SK-N-SH (cell line): ENCODE measurements at regions not wholly inside any gene's neighbourhood (a gene's known extent, or its start where the extent isn't known, plus 50 kb on each side); places are given as distances from the start of the nearest gene placed in this dataset.
A peak's percentile ranks its signal among the peaks of the same experiment; 100 is the strongest.

Experiments used
- CTCF ChIA-PET: fragments of 300-600, 350-600 bp; formaldehyde crosslinking; extraction: SDS; loops from one replicate; lab custom pipeline; 2021; lab: Yijun Ruan, JAX
- POLR2A ChIA-PET: fragments of 350-600 bp; sonication (Branson Sonifier 250); formaldehyde crosslinking; extraction: SDS; loops from one replicate; lab custom pipeline; 2020; ENCODE audit warnings: antibody characterized with exemption, inconsistent platforms; lab: Yijun Ruan, JAX
- DNase-seq: peaks from one replicate; pipeline ENCODE4 v3.0.0; 2012
- H2AFZ ChIP-seq: fragments of 200-600 bp; sonication (generic); 2 replicates; pipeline ENCODE4 v1.8.1; 2016; ENCODE audit warnings: antibody characterized with exemption, mild to moderate bottlenecking, low read depth
- H3F3A ChIP-seq: fragments of 200-600 bp; sonication (generic); replicated peaks from 2 replicates; pipeline ENCODE3; 2016; ENCODE audit warnings: antibody characterized with exemption, mild to moderate bottlenecking; ENCODE audit not compliant: insufficient read depth
- H3K27ac ChIP-seq, 2 experiments: fragments of 200-500 bp in 1 of 2; fragments of 200-600 bp in 1 of 2; sonication (Bioruptor generic) in 1 of 2; sonication (generic), shearing (Covaris generic) in 1 of 2; 2 replicates each; pipeline versions ENCODE4 v1.5.1 to v1.6.1; 2014 to 2016; ENCODE audit warnings: low read depth in 2 of 2, inconsistent platforms in 1 of 2, low read length in 1 of 2, mild to moderate bottlenecking in 1 of 2, mixed read lengths in 1 of 2
- H3K27me3 ChIP-seq: fragments of 200-600 bp; sonication (generic), shearing (Covaris generic); 2 replicates; pipeline ENCODE4 v1.6.1; 2016; ENCODE audit warnings: mixed run types; ENCODE audit not compliant: insufficient read depth
- H3K36me3 ChIP-seq, 2 experiments: fragments of 200-500 bp in 1 of 2; fragments of 200-600 bp in 1 of 2; sonication (Bioruptor generic) in 1 of 2; sonication (generic) in 1 of 2; replicated peaks in 1 of 2; 2 replicates each; pipeline versions ENCODE3 to v1.5.1; 2014 to 2016; ENCODE audit warnings: low read length in 1 of 2, mild to moderate bottlenecking in 1 of 2; ENCODE audit not compliant: insufficient read depth in 2 of 2, control insufficient read depth in 1 of 2
- H3K4me1 ChIP-seq, 2 experiments: fragments of 200-500 bp in 1 of 2; fragments of 200-600 bp in 1 of 2; sonication (Bioruptor generic) in 1 of 2; sonication (generic), shearing (Covaris generic) in 1 of 2; 2 replicates each; pipeline versions ENCODE4 v1.5.1 to v1.6.1; 2014 to 2016; ENCODE audit warnings: low read depth in 1 of 2, low read length in 1 of 2, mixed run types in 1 of 2; ENCODE audit not compliant: insufficient read depth in 2 of 2, control insufficient read depth in 1 of 2
- H3K4me2 ChIP-seq: fragments of 200-600 bp; sonication (generic), shearing (Covaris generic); 2 replicates; pipeline ENCODE4 v1.6.1; 2017; ENCODE audit warnings: mixed run types
- H3K4me3 ChIP-seq, 2 experiments: fragments of 200-500 bp in 1 of 2; fragments of 200-600 bp in 1 of 2; sonication (Bioruptor generic) in 1 of 2; sonication (generic), shearing (Covaris generic) in 1 of 2; 2 replicates each; pipeline versions ENCODE4 v1.5.1 to v1.8.1; 2014 to 2016; ENCODE audit warnings: low read depth in 2 of 2, inconsistent platforms in 1 of 2, low read length in 1 of 2, mild to moderate bottlenecking in 1 of 2, mixed read lengths in 1 of 2, moderate library complexity in 1 of 2
- H3K79me2 ChIP-seq: fragments of 200-600 bp; sonication (generic); 2 replicates; pipeline ENCODE4 v1.8.1; 2017; ENCODE audit warnings: mild to moderate bottlenecking; ENCODE audit not compliant: insufficient read depth
- H3K9ac ChIP-seq: fragments of 200-600 bp; sonication (generic); 2 replicates; pipeline ENCODE4 v1.6.1; 2017; ENCODE audit warnings: mixed run types
- H3K9me2 ChIP-seq: fragments of 200-600 bp; sonication (generic); 2 replicates; pipeline ENCODE4 v1.6.1; 2017; ENCODE audit warnings: mixed run types
- H3K9me3 ChIP-seq: fragments of 200-600 bp; sonication (generic); 2 replicates; pipeline ENCODE4 v1.6.1; 2017; ENCODE audit warnings: mixed run types, mild to moderate bottlenecking, moderate library complexity
- H4K20me1 ChIP-seq: fragments of 200-600 bp; sonication (generic); 2 replicates; pipeline ENCODE4 v1.6.1; 2017; ENCODE audit warnings: mild to moderate bottlenecking, mixed run types; ENCODE audit not compliant: insufficient read depth
- CHD2 ChIP-seq: fragments of 150-350 bp; IDR thresholded peaks from 2 replicates; pipeline ENCODE4 v1.6.1; 2018; ENCODE audit warnings: low read length; ENCODE audit not compliant: partially characterized antibody
- ELF1 ChIP-seq: IDR thresholded peaks from 2 replicates; pipeline ENCODE4 v1.4.0; 2012
- EP300 ChIP-seq, 2 experiments: IDR thresholded peaks; 2 replicates each; pipeline versions ENCODE4 v1.4.0 to v1.6.1; 2012; ENCODE audit warnings: borderline replicate concordance in 1 of 2, low read depth in 1 of 2, low read length in 1 of 2
- FOXJ3 ChIP-seq: sonication (generic); formaldehyde crosslinking; IDR thresholded peaks from 2 replicates; pipeline ENCODE4 v1.5.1; 2020; ENCODE audit warnings: mild to moderate bottlenecking, missing genetic modification reagents
- GABPA ChIP-seq: IDR thresholded peaks from 2 replicates; pipeline ENCODE4 v1.4.0; 2012; ENCODE audit warnings: low read depth, mild to moderate bottlenecking
- MAX ChIP-seq: IDR thresholded peaks from 2 replicates; pipeline ENCODE4 v1.4.0; 2012; ENCODE audit warnings: low read depth
- MEF2A ChIP-seq: IDR thresholded peaks from 2 replicates; pipeline ENCODE4 v1.4.0; 2012; ENCODE audit warnings: low read depth, borderline replicate concordance
- NRF1 ChIP-seq: IDR thresholded peaks from 2 replicates; pipeline ENCODE4 v1.6.1; 2012; ENCODE audit warnings: low read depth, mild to moderate bottlenecking, low read length
- PBX3 ChIP-seq: IDR thresholded peaks from 2 replicates; pipeline ENCODE4; 2012
- SMC3 ChIP-seq: IDR thresholded peaks from 2 replicates; pipeline ENCODE4 v1.6.1; 2012; ENCODE audit warnings: low read depth, low read length, improper control_type of control experiment
- TAF1 ChIP-seq: IDR thresholded peaks from 2 replicates; pipeline ENCODE4 v1.6.1; 2012; ENCODE audit warnings: low read depth, mild to moderate bottlenecking, low read length, moderate library complexity, borderline replicate concordance
- TEAD4 ChIP-seq: IDR thresholded peaks from 2 replicates; pipeline ENCODE4 v1.4.0; 2012; ENCODE audit warnings: mild to moderate bottlenecking, borderline replicate concordance; ENCODE audit not compliant: insufficient read depth
- USF1 ChIP-seq: IDR thresholded peaks from 2 replicates; pipeline ENCODE4 v1.4.0; 2012; ENCODE audit warnings: low read depth, borderline replicate concordance
- ZBTB33 ChIP-seq: IDR thresholded peaks from 2 replicates; pipeline ENCODE4 v1.4.0; 2012; ENCODE audit warnings: low read depth, borderline replicate concordance
- WGBS: methylation state at CpG from one replicate; pipeline ENCODE4 v1.1.6; 2017; ENCODE audit warnings: low lambda C conversion rate; 5-methylcytosine and 5-hydroxymethylcytosine counted together

GRCh38 chr4:135283934-135284333 is 1082.3 kb upstream of the PABPC4L start:
- POLR2A ChIA-PET, result no interaction called here
- no peaks in the 10 kb centered on the region for H3K9me2 ChIP-seq

GRCh38 chr4:135282676-135283075 is 1081.1 kb upstream of the PABPC4L start:
- TF ChIP-seq FOXJ3 (CRISPR knock-in tag) (no peak), USF1 (no peak), TAF1 (no peak), NRF1 (no peak)
- Histone ChIP-seq H3F3A (no peaks in the 10 kb centered on the region), H3K36me3 (no peaks in the 10 kb centered on the region), H3K9me2 (no peaks in the 10 kb centered on the region), H2AFZ (0 out of 2 replicates have a peak overlapping the region, but pooled peaks have one; percentile 45), H3K4me2 (no peak overlapping the region), H3K27ac (no peak overlapping the region), H3K4me3 (no peak overlapping the region), H3K4me1 (no peaks in the 10 kb centered on the region), H4K20me1 (no peaks in the 10 kb centered on the region), H3K27me3 (no peaks in the 10 kb centered on the region), H3K79me2 (no peaks in the 10 kb centered on the region), H3K9me3 (no peaks in the 10 kb centered on the region), H3K9ac (no peak overlapping the region)
- WGBS, result 5% methylated on average over 1 of the region's 1 CpG
- ChIA-PET CTCF (no interaction called here), POLR2A (no interaction called here)
- DNase-seq, result no peak

More at GRCh38 chr4:135283934-135284333, 1082.3 kb upstream of the PABPC4L start:
- TF ChIP-seq PBX3 (no peak), SMC3 (no peak), TAF1 (no peak), FOXJ3 (CRISPR knock-in tag) (no peak), MAX (no peak), TEAD4 (no peak), GABPA (no peak), ELF1 (no peak), ZBTB33 (no peak), CHD2 (no peak), EP300 (IDR thresholded peaks at IDR 0.05; ENCODE audit: borderline replicate concordance in 1 of 2, low read depth in 1 of 2, low read length in 1 of 2) (no peak), MEF2A (no peak)
- TF ChIP-seq, all 33 proteins: peak for 0
- CTCF ChIA-PET, result no interaction called here
- Histone ChIP-seq H3K79me2 (no peaks in the 10 kb centered on the region), H3K27me3 (no peaks in the 10 kb centered on the region; the same call in 1 of the 2 replicates), H3K4me2 (no peak overlapping the region), H3K4me3 (no peak overlapping the region), H3K4me1 (no peaks in the 10 kb centered on the region), H3K27ac (no peak overlapping the region), H3K9ac (no peak overlapping the region), H3K36me3 (no peaks in the 10 kb centered on the region), H4K20me1 (no peaks in the 10 kb centered on the region), H3F3A (no peaks in the 10 kb centered on the region), H2AFZ (no peak overlapping the region), H3K9me3 (no peaks in the 10 kb centered on the region)
- DNase-seq, result no peak
